Neural cell (in vitro differentiated cells): ENCODE measurements at regions not wholly inside any gene's neighbourhood (a gene's known extent, or its start where the extent isn't known, plus 50 kb on each side); places are given as distances from the start of the nearest gene placed in this dataset.

Experiments
- H2AFZ ChIP-seq: fragments of 200-600, 300-800 bp; sonication (generic), shearing (Covaris generic); 2 replicates; pipeline ENCODE4 v1.6.0; 2014; ENCODE audit warnings: low read depth, mild to moderate bottlenecking, antibody characterized with exemption, low read length, moderate library complexity
- H3F3A ChIP-seq: fragments of 200-600 bp; shearing (Covaris generic); 2 replicates; pipeline ENCODE4 v1.6.1; 2016; ENCODE audit warnings: mild to moderate bottlenecking, moderate library complexity, mixed read lengths, antibody characterized with exemption, low read length; ENCODE audit not compliant: insufficient read depth, poor library complexity, severe bottlenecking
- H3K27ac ChIP-seq: fragments of 200-600, 300-800 bp; sonication (generic), shearing (Covaris generic); 2 replicates; pipeline ENCODE4 v1.5.1; 2014; ENCODE audit warnings: mild to moderate bottlenecking, low read length, moderate library complexity
- H3K27me3 ChIP-seq: fragments of 300-800, 200-600 bp; sonication (generic), shearing (Covaris generic); 2 replicates; pipeline ENCODE4 v1.6.0; 2014; ENCODE audit warnings: mild to moderate bottlenecking, low read depth, low read length, moderate library complexity; ENCODE audit not compliant: insufficient read depth
- H3K36me3 ChIP-seq: fragments of 300-800, 200-600 bp; sonication (generic), shearing (Covaris generic); 2 replicates; pipeline ENCODE4 v1.5.1; 2014; ENCODE audit warnings: mild to moderate bottlenecking, antibody characterized with exemption, low read length, moderate library complexity; ENCODE audit not compliant: insufficient read depth
- H3K4me2 ChIP-seq: fragments of 300-800, 200-600 bp; sonication (generic), shearing (Covaris generic); 2 replicates; pipeline ENCODE4 v1.6.0; 2014; ENCODE audit warnings: mild to moderate bottlenecking, low read length
- H3K4me3 ChIP-seq: fragments of 300-800, 200-600 bp; sonication (generic), shearing (Covaris generic); 2 replicates; pipeline ENCODE4 v1.5.1; 2014; ENCODE audit warnings: mild to moderate bottlenecking, low read length, moderate library complexity
- H3K79me2 ChIP-seq: fragments of 200-600 bp; shearing (Covaris generic); replicated peaks from 2 replicates; pipeline ENCODE4 v1.6.0; 2014; ENCODE audit warnings: mild to moderate bottlenecking, low read length, moderate library complexity; ENCODE audit not compliant: insufficient read depth
- H3K9ac ChIP-seq: fragments of 300-800, 200-600 bp; sonication (generic), shearing (Covaris generic); 2 replicates; pipeline ENCODE4 v1.6.1; 2016; ENCODE audit warnings: mild to moderate bottlenecking, low read length, mixed read lengths
- H3K9me2 ChIP-seq: fragments of 200-600 bp; shearing (Covaris generic); 2 replicates; pipeline ENCODE4 v1.6.1; 2016; ENCODE audit warnings: mild to moderate bottlenecking, low read length, mixed read lengths; ENCODE audit not compliant: insufficient read depth
- H3K9me3 ChIP-seq: fragments of 200-600, 300-800 bp; sonication (generic), shearing (Covaris generic); 2 replicates; pipeline ENCODE4 v1.6.1; 2016; ENCODE audit warnings: mild to moderate bottlenecking, mixed run types, low read length, moderate library complexity, mixed read lengths
- H4K20me1 ChIP-seq: fragments of 200-600 bp; shearing (Covaris generic); 2 replicates; pipeline ENCODE4 v1.6.1; 2016; ENCODE audit warnings: mild to moderate bottlenecking, mixed run types; ENCODE audit not compliant: insufficient read depth
- CTCF ChIP-seq: fragments of 450-650 bp; IDR thresholded peaks from 2 replicates; pipeline ENCODE4 v1.5.1; 2014; ENCODE audit warnings: antibody characterized with exemption, mild to moderate bottlenecking, moderate library complexity; ENCODE audit not compliant: poor library complexity, severe bottlenecking
- EP300 ChIP-seq: fragments of 450-650 bp; conservative IDR thresholded peaks from 2 replicates; pipeline ENCODE4 v1.6.1; 2014; ENCODE audit warnings: antibody characterized with exemption, mild to moderate bottlenecking, moderate library complexity; ENCODE audit not compliant: poor library complexity, severe bottlenecking
- EZH2 ChIP-seq: fragments of 200-600, 300-800 bp; shearing (Covaris generic), sonication (generic); IDR thresholded peaks from 2 replicates; pipeline ENCODE4 v1.6.1; 2014; ENCODE audit warnings: antibody characterized with exemption, low read length, borderline replicate concordance, mild to moderate bottlenecking; ENCODE audit not compliant: insufficient read depth, poor library complexity, severe bottlenecking
- MXI1 ChIP-seq: fragments of 450-650 bp; conservative IDR thresholded peaks from 2 replicates; pipeline ENCODE4 v1.6.1; 2014; ENCODE audit warnings: antibody characterized with exemption, mild to moderate bottlenecking; ENCODE audit not compliant: poor library complexity, severe bottlenecking
- POLR2AphosphoS5 ChIP-seq: IDR thresholded peaks from 2 replicates; pipeline ENCODE4 v1.6.1; 2012
- RAD21 ChIP-seq: fragments of 450-650 bp; conservative IDR thresholded peaks from 2 replicates; pipeline ENCODE4 v1.6.1; 2014; ENCODE audit warnings: antibody characterized with exemption, mild to moderate bottlenecking, moderate library complexity
- REST ChIP-seq: IDR thresholded peaks from 2 replicates; pipeline ENCODE4 v1.6.1; 2012; ENCODE audit warnings: borderline replicate concordance
- SMC3 ChIP-seq: fragments of 450-650 bp; conservative IDR thresholded peaks from 2 replicates; pipeline ENCODE4 v1.6.1; 2014; ENCODE audit warnings: antibody characterized with exemption, mild to moderate bottlenecking, moderate library complexity; ENCODE audit not compliant: poor library complexity
- TAF1 ChIP-seq: IDR thresholded peaks from 2 replicates; pipeline ENCODE4 v1.6.1; 2012; ENCODE audit warnings: low read depth

- Histone ChIP-seq H3K36me3 (no peaks in the 10 kb centered on the region), H3K4me2 (no peak overlapping the region), H3K79me2 (no peaks in the 10 kb centered on the region), H3K9me2 (no peaks in the 10 kb centered on the region), H3K27me3 (no peaks in the 10 kb centered on the region), H3K9me3 (no peaks in the 10 kb centered on the region), H3K27ac (no peak overlapping the region), H3F3A (no peaks in the 10 kb centered on the region), H3K9ac (no peak overlapping the region), H3K4me3 (no peak overlapping the region), H4K20me1 (no peaks in the 10 kb centered on the region), H2AFZ (no peak overlapping the region)
- no peak for TF ChIP-seq REST
- TF ChIP-seq EZH2: no peak
- TF ChIP-seq MXI1: no peak
- no peak for TF ChIP-seq TAF1
- no peak for TF ChIP-seq POLR2AphosphoS5
- TF ChIP-seq RAD21: no peak
- TF ChIP-seq EP300: no peak
- TF ChIP-seq SMC3: no peak
- no peak for TF ChIP-seq CTCF
These were observed 326.0 kb upstream of the RUNX1 start for GRCh38 chr21:35375115-35375514.

GRCh38 chr21:35373998-35374397, 324.9 kb upstream of the RUNX1 start:
- H3K79me2 ChIP-seq: no peaks in the 10 kb centered on the region
- H3K4me2 ChIP-seq: no peak overlapping the region
- no peak overlapping the region for H3K9ac ChIP-seq
- no peak overlapping the region for H3K27ac ChIP-seq
- no peaks in the 10 kb centered on the region for H3F3A ChIP-seq
- no peak overlapping the region for H3K4me3 ChIP-seq
- H3K27me3 ChIP-seq: no peaks in the 10 kb centered on the region
- no peaks in the 10 kb centered on the region for H3K36me3 ChIP-seq
- H3K9me2 ChIP-seq: no peaks in the 10 kb centered on the region
- no peaks in the 10 kb centered on the region for H3K9me3 ChIP-seq
- TF ChIP-seq EZH2: no peak
- no peak for TF ChIP-seq SMC3
- TF ChIP-seq EP300: no peak
- TF ChIP-seq MXI1: no peak
- TF ChIP-seq REST: no peak
- TF ChIP-seq CTCF: no peak
- TF ChIP-seq RAD21: no peak
- no peak for TF ChIP-seq POLR2AphosphoS5
- no peak for TF ChIP-seq TAF1
- H2AFZ ChIP-seq: no peak overlapping the region
- H4K20me1 ChIP-seq: no peaks in the 10 kb centered on the region
